Right ventricle myocardium inferior (tissue), 1 donor: ENCODE measurements at regions not wholly inside any gene's neighbourhood (a gene's known extent, or its start where the extent isn't known, plus 50 kb on each side); places are given as distances from the start of the nearest gene placed in this dataset.
"Not testable (repeated sequence)": the region's sequence is repeated elsewhere in the genome, so short reads cannot be mapped to it uniquely, and the experiment has no call there.

Experiments used
- ATAC-seq: fragments of 200-7000 bp; cut with Tn5 transposase; one replicate; pipeline ENCODE4 v1.9.1; 2020; ENCODE audit warnings: mild to moderate bottlenecking, moderate library complexity
- DNase-seq: peaks from one replicate; pipeline ENCODE4 v3.0.0; 2021; ENCODE audit errors: missing footprints
- intact Hi-C: fragments of 100-400 bp; cut with DNase I; formaldehyde crosslinking; loops from one replicate; pipeline ENCODE4 v1.11.0; 2022
- donor health status: DM: no; HTN: yes; CAD: no; lungs with severe emphysema.

- DNase-seq, intact Hi-C loops, ATAC-seq: not testable (repeated sequence)
These were observed 102.8 kb upstream of the KCNMA1 start for GRCh38 chr10:77740396-77740795.

- intact Hi-C loops: no loop called here
- DNase-seq: no peak
- no peak for ATAC-seq
These were observed 101.0 kb upstream of the KCNMA1 start for GRCh38 chr10:77738496-77739158.

GRCh38 chr10:77737608-77738007 lies 100.0 kb upstream of the KCNMA1 start:
- ATAC-seq: no peak
- no peak for DNase-seq
- intact Hi-C loops: no loop called here

GRCh38 chr10:77735136-77735535 lies 97.5 kb upstream of the KCNMA1 start:
- DNase-seq, ATAC-seq, intact Hi-C loops: not testable (repeated sequence)

- DNase-seq: no peak
- no peak for ATAC-seq
- intact Hi-C loops: no loop called here
These were observed 94.8 kb upstream of the KCNMA1 start for GRCh38 chr10:77732213-77733003.

- ATAC-seq (no peak), DNase-seq (no peak)
- intact Hi-C loops: no loop called here
These were observed 89.9 kb upstream of the KCNMA1 start for GRCh38 chr10:77727481-77727880.

GRCh38 chr10:77726732-77727131 lies 89.1 kb upstream of the KCNMA1 start:
- ATAC-seq (no peak), DNase-seq (no peak)
- intact Hi-C loops: no loop called here

GRCh38 chr10:77726301-77726700 lies 88.7 kb upstream of the KCNMA1 start:
- intact Hi-C loops: no loop called here
- DNase-seq: no peak
- no peak for ATAC-seq

GRCh38 chr10:77724820-77725219 lies 87.2 kb upstream of the KCNMA1 start:
- ATAC-seq: no peak
- intact Hi-C loops: no loop called here
- no peak for DNase-seq

- intact Hi-C loops: no loop called here
- DNase-seq (no peak), ATAC-seq (no peak)
These were observed 85.8 kb upstream of the KCNMA1 start for GRCh38 chr10:77723376-77723775.

- intact Hi-C loops, ATAC-seq, DNase-seq: not testable (repeated sequence)
These were observed 85.3 kb upstream of the KCNMA1 start for GRCh38 chr10:77722956-77723355.

GRCh38 chr10:77721815-77722214 lies 84.2 kb upstream of the KCNMA1 start:
- intact Hi-C loops: no loop called here
- DNase-seq (no peak), ATAC-seq (no peak)

- intact Hi-C loops: no loop called here
- DNase-seq: no peak
- no peak for ATAC-seq
These were observed 81.3 kb upstream of the KCNMA1 start for GRCh38 chr10:77718957-77719356.

GRCh38 chr10:77718312-77718711 lies 80.7 kb upstream of the KCNMA1 start:
- ATAC-seq, intact Hi-C loops, DNase-seq: not testable (repeated sequence)

- no peak for DNase-seq
- ATAC-seq: no peak
- intact Hi-C loops: no loop called here
These were observed 79.7 kb upstream of the KCNMA1 start for GRCh38 chr10:77717336-77717735.

- ATAC-seq: no peak
- intact Hi-C loops: no loop called here
- no peak for DNase-seq
These were observed 79.1 kb upstream of the KCNMA1 start for GRCh38 chr10:77716458-77717317.

- DNase-seq (no peak), ATAC-seq (no peak)
- intact Hi-C loops: no loop called here
These were observed 77.9 kb upstream of the KCNMA1 start for GRCh38 chr10:77715536-77715935.

- intact Hi-C loops: no loop called here
- ATAC-seq: no peak
- no peak for DNase-seq
These were observed 77.5 kb upstream of the KCNMA1 start for GRCh38 chr10:77715088-77715487.

GRCh38 chr10:77713521-77714280 lies 76.1 kb upstream of the KCNMA1 start:
- intact Hi-C loops: loop anchor here (5.0 kb wide), 1 partner anchor 541 kb away; no protein-coding TSS in a partner anchor
- no peak for ATAC-seq
- no peak for DNase-seq
